ENCODE measurements at regions not wholly inside any gene's neighbourhood (a gene's known extent, or its start where the extent isn't known, plus 50 kb on each side); places are given as distances from the start of the nearest gene placed in this dataset.

- Histone ChIP-seq H3K9me3 (ENCODE audit: insufficient read depth, low read depth, low read length) (no peaks in the 10 kb centered on the region), H3K9me2 (replicated peaks; ENCODE audit: low read depth, low read length) (no peaks in the 10 kb centered on the region), H3K36me3 (ENCODE audit: insufficient read depth, low read length) (no peaks in the 10 kb centered on the region), H3F3A (ENCODE audit: low read depth) (no peaks in the 10 kb centered on the region), H3K4me1 (ENCODE audit: insufficient read depth, low read length, poor library complexity, severe bottlenecking) (no peaks in the 10 kb centered on the region), H3K79me2 (ENCODE audit: insufficient read depth, low read length) (no peaks in the 10 kb centered on the region), H4K20me1 (ENCODE audit: insufficient read depth, low read length, poor library complexity, severe bottlenecking) (no peaks in the 10 kb centered on the region), H3K4me3 (ENCODE audit: low read length, poor library complexity, severe bottlenecking) (no peak overlapping the region), H3K4me2 (ENCODE audit: low read depth, low read length, poor library complexity, severe bottlenecking) (no peak overlapping the region), H2AFZ (ENCODE audit: low read length) (no peak overlapping the region), H3K9ac (ENCODE audit: low read depth, low read length, poor library complexity, severe bottlenecking) (no peak overlapping the region), H3K27me3 (ENCODE audit: insufficient read depth, low read length, poor library complexity, severe bottlenecking) (no peaks in the 10 kb centered on the region)
- TF ChIP-seq, protein P1, sequence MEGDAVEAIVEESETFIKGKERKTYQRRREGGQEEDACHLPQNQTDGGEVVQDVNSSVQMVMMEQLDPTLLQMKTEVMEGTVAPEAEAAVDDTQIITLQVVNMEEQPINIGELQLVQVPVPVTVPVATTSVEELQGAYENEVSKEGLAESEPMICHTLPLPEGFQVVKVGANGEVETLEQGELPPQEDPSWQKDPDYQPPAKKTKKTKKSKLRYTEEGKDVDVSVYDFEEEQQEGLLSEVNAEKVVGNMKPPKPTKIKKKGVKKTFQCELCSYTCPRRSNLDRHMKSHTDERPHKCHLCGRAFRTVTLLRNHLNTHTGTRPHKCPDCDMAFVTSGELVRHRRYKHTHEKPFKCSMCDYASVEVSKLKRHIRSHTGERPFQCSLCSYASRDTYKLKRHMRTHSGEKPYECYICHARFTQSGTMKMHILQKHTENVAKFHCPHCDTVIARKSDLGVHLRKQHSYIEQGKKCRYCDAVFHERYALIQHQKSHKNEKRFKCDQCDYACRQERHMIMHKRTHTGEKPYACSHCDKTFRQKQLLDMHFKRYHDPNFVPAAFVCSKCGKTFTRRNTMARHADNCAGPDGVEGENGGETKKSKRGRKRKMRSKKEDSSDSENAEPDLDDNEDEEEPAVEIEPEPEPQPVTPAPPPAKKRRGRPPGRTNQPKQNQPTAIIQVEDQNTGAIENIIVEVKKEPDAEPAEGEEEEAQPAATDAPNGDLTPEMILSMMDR (conservative IDR thresholded peaks at IDR 0.05; ENCODE audit: low read length): no peak
- TF ChIP-seq EZH2phosphoT487 (IDR thresholded peaks at IDR 0.05; ENCODE audit: borderline replicate concordance): no peak
Observed at GRCh38 chr7:81638198-81638597, 131.6 kb downstream of the HGF start.

GRCh38 chr7:81637534-81637933 is 132.3 kb downstream of the HGF start:
- Histone ChIP-seq H3K36me3 (ENCODE audit: insufficient read depth, low read length) (no peaks in the 10 kb centered on the region), H3K9ac (ENCODE audit: low read depth, low read length, poor library complexity, severe bottlenecking) (no peak overlapping the region), H3K4me1 (ENCODE audit: insufficient read depth, low read length, poor library complexity, severe bottlenecking) (no peaks in the 10 kb centered on the region), H3K79me2 (ENCODE audit: insufficient read depth, low read length) (no peaks in the 10 kb centered on the region), H3F3A (ENCODE audit: low read depth) (no peaks in the 10 kb centered on the region), H3K4me3 (ENCODE audit: low read length, poor library complexity, severe bottlenecking) (no peak overlapping the region), H4K20me1 (ENCODE audit: insufficient read depth, low read length, poor library complexity, severe bottlenecking) (no peaks in the 10 kb centered on the region), H3K4me2 (ENCODE audit: low read depth, low read length, poor library complexity, severe bottlenecking) (no peak overlapping the region), H2AFZ (ENCODE audit: low read length) (no peak overlapping the region), H3K9me2 (replicated peaks; ENCODE audit: low read depth, low read length) (no peaks in the 10 kb centered on the region), H3K9me3 (ENCODE audit: insufficient read depth, low read depth, low read length) (no peaks in the 10 kb centered on the region), H3K27me3 (ENCODE audit: insufficient read depth, low read length, poor library complexity, severe bottlenecking) (no peaks in the 10 kb centered on the region)
- TF ChIP-seq, protein P1 (conservative IDR thresholded peaks at IDR 0.05; ENCODE audit: low read length): no peak
- no peak for TF ChIP-seq EZH2phosphoT487 (IDR thresholded peaks at IDR 0.05; ENCODE audit: borderline replicate concordance)

- Histone ChIP-seq H2AFZ (ENCODE audit: low read length) (no peak overlapping the region), H3K4me1 (ENCODE audit: insufficient read depth, low read length, poor library complexity, severe bottlenecking) (no peaks in the 10 kb centered on the region), H3K9me3 (ENCODE audit: insufficient read depth, low read depth, low read length) (no peaks in the 10 kb centered on the region), H3K27me3 (ENCODE audit: insufficient read depth, low read length, poor library complexity, severe bottlenecking) (no peaks in the 10 kb centered on the region), H3K9ac (ENCODE audit: low read depth, low read length, poor library complexity, severe bottlenecking) (no peak overlapping the region), H3K9me2 (replicated peaks; ENCODE audit: low read depth, low read length) (no peaks in the 10 kb centered on the region), H3F3A (ENCODE audit: low read depth) (no peaks in the 10 kb centered on the region), H3K4me3 (ENCODE audit: low read length, poor library complexity, severe bottlenecking) (no peak overlapping the region), H4K20me1 (ENCODE audit: insufficient read depth, low read length, poor library complexity, severe bottlenecking) (peaks cover 2% of the 10 kb centered on the region), H3K4me2 (ENCODE audit: low read depth, low read length, poor library complexity, severe bottlenecking) (no peak overlapping the region), H3K79me2 (ENCODE audit: insufficient read depth, low read length) (no peaks in the 10 kb centered on the region), H3K36me3 (ENCODE audit: insufficient read depth, low read length) (no peaks in the 10 kb centered on the region)
- TF ChIP-seq EZH2phosphoT487 (IDR thresholded peaks at IDR 0.05; ENCODE audit: borderline replicate concordance): no peak
- TF ChIP-seq, protein P1 (conservative IDR thresholded peaks at IDR 0.05; ENCODE audit: low read length): no peak
Observed at GRCh38 chr7:81632418-81632817, 137.4 kb downstream of the HGF start.
